ENCODE measurements at regions not wholly inside any gene's neighbourhood (a gene's known extent, or its start where the extent isn't known, plus 50 kb on each side); places are given as distances from the start of the nearest gene placed in this dataset.
"Not testable (repeated sequence)": the region's sequence is repeated elsewhere in the genome, so short reads cannot be mapped to it uniquely, and the experiment has no call there.

DNA sequence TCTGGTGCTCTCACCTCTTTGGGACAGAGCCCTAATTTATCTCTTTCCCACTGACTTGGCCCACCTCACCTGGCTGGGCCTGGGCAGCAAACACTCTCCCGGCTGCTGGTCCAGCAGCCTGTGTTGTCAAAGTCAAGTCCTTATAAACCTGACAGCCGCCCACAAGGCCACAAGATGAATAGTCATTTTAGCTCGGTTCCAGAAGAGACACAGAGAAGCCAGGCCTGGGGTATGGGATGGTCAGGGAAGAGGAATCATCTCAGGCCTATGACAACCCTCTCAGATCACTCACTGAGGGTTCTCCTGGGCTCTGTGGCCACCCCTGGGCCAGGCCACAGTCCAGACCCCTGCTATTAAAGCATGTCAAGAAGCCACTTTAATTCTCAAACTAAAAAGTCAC lies 158.5 kb downstream of the FOXD2 start:
- no peak overlapping the region for H3K27ac ChIP-seq
- no peak for DNase-seq (ENCODE audit: low spot score)
- ChIA-PET CTCF (no interaction called here), POLR2A (ENCODE audit: low non-redundant PET) (interaction anchor here (0.7 kb wide), 1 partner anchor 279 kb away, joined by 3 read pairs; no protein-coding TSS in a partner anchor)
- TF ChIP-seq CTCF (conservative IDR thresholded peaks at IDR 0.05; ENCODE audit: low read depth), result no peak

DNA sequence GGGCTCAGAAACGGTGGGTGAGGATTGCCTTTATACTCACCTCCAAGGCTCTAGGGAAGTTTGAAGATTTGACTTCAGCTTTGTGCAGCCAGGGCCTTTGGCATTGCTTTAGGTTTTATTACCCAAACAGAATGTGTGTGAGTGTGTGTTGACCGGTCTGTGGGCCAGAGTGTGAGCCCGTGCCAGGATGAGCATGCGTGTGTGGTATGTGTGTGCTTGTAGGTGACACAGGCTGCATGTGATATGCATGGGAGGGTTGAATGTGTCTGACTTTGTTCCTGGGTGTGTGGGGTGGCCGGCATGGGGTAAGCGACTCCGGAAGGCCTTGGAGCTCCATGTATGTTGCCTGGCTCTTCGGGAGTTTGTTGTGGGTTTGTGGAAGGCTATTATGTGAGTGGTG lies 160.5 kb downstream of the FOXD2 start:
- DNase-seq (ENCODE audit: low spot score), result no peak
- CTCF ChIA-PET, result no interaction called here

GRCh38 chr1:47599777-47600176 lies 161.9 kb downstream of the FOXD2 start:
- CTCF ChIA-PET, result no interaction called here

More for the DNA sequence above, 160.5 kb downstream of the FOXD2 start:
- H3K27ac ChIP-seq, result no peak overlapping the region
- POLR2A ChIA-PET (ENCODE audit: low non-redundant PET), result no interaction called here
- TF ChIP-seq CTCF (conservative IDR thresholded peaks at IDR 0.05; ENCODE audit: low read depth), result no peak

DNA sequence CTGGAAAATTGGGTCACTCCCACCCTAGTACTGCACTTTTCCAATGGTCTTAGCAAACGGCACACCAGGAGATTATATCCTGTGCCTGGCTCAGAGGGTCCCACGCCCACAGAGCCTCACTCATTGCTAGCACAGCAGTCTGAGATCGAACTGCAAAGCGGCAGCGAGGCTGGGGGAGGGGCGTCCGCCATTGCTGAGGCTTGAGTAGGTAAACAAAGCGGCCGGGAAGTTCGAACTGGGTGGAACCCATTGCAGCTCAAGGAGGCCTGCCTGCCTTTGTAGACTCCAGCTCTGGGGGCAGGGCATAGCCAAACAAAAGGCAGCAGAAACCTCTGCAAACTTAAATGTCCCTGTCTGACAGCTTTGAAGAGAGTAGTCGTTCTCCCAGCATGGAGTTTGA lies 164.6 kb downstream of the FOXD2 start:
- CTCF ChIA-PET; POLR2A ChIA-PET (ENCODE audit: low non-redundant PET); DNase-seq (ENCODE audit: low spot score); H3K27ac ChIP-seq: not testable (repeated sequence)

More at GRCh38 chr1:47599777-47600176, 161.9 kb downstream of the FOXD2 start:
- POLR2A ChIA-PET (ENCODE audit: low non-redundant PET), result no interaction called here
- H3K27ac ChIP-seq, result no peak overlapping the region
- no peak for DNase-seq (ENCODE audit: low spot score)
- TF ChIP-seq CTCF (conservative IDR thresholded peaks at IDR 0.05; ENCODE audit: low read depth), result no peak

GRCh38 chr1:47604869-47605268 lies 167.0 kb downstream of the FOXD2 start:
- DNase-seq (ENCODE audit: low spot score); H3K27ac ChIP-seq; CTCF ChIA-PET; POLR2A ChIA-PET (ENCODE audit: low non-redundant PET): not testable (repeated sequence)

GRCh38 chr1:47608296-47608875 lies 170.5 kb downstream of the FOXD2 start:
- DNase-seq (ENCODE audit: low spot score), result no peak
- CTCF ChIA-PET, result interaction anchor here (0.6 kb wide), 2 partner anchors 10 to 40 kb away, joined by 3 read pairs; no protein-coding TSS in a partner anchor

DNA sequence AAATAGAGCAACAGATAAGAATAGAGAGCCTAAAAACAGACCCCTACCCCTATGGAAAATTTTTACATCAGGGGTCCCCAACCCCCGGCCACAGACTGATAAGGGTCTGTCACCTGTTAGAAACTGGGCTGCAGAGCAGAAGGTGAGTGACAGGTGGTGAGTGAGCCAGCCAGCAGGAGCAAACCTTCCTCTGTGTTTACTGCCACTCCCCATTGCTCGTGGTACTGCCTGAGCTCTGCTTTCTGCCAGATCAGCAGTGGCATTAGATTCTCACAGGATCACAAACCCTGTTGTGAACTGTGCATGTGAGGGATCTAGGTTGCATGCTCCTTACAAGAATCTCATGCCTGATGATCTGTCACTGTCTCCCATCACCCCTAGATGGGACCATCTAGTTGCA lies 174.1 kb downstream of the FOXD2 start:
- TF ChIP-seq CTCF (conservative IDR thresholded peaks at IDR 0.05; ENCODE audit: low read depth), result no peak
- CTCF ChIA-PET, result no interaction called here
- no peak overlapping the region for H3K27ac ChIP-seq
- POLR2A ChIA-PET (ENCODE audit: low non-redundant PET), result no interaction called here
- no peak for DNase-seq (ENCODE audit: low spot score)

More at GRCh38 chr1:47608296-47608875, 170.5 kb downstream of the FOXD2 start:
- no peak overlapping the region for H3K27ac ChIP-seq
- no peak for TF ChIP-seq CTCF (conservative IDR thresholded peaks at IDR 0.05; ENCODE audit: low read depth)
- POLR2A ChIA-PET (ENCODE audit: low non-redundant PET), result no interaction called here

- no peak for DNase-seq (ENCODE audit: low spot score)
- ChIA-PET CTCF (no interaction called here), POLR2A (ENCODE audit: low non-redundant PET) (no interaction called here)
- no peak for TF ChIP-seq CTCF (conservative IDR thresholded peaks at IDR 0.05; ENCODE audit: low read depth)
- no peak overlapping the region for H3K27ac ChIP-seq
Measured at GRCh38 chr1:47612819-47613218, 175.0 kb downstream of the FOXD2 start.

Measured in RWPE1 (cell line).